Right hindlimb (tissue), 1 donor: ENCODE measurements at regions not wholly inside any gene's neighbourhood (a gene's known extent, or its start where the extent isn't known, plus 50 kb on each side); places are given as distances from the start of the nearest gene placed in this dataset.
"Not testable (repeated sequence)": the region's sequence is repeated elsewhere in the genome, so short reads cannot be mapped to it uniquely, and the experiment has no call there.

Source experiments
- DNase-seq: peaks from one replicate; pipeline ENCODE4 v3.0.0-alpha.2; 2018

GRCh38 chr2:220374282-220374681, 746.9 kb downstream of the SLC4A3 start:
- DNase-seq: no peak

- DNase-seq: no peak
Measured at GRCh38 chr2:220377482-220378155, 750.2 kb downstream of the SLC4A3 start.

- DNase-seq: not testable (repeated sequence)
Measured at GRCh38 chr2:220387758-220388157, 760.3 kb downstream of the SLC4A3 start.

- no peak for DNase-seq
Measured at GRCh38 chr2:220393711-220394110, 766.3 kb downstream of the SLC4A3 start.

GRCh38 chr2:220394433-220394832, 767.0 kb downstream of the SLC4A3 start:
- DNase-seq: no peak

GRCh38 chr2:220396287-220396686, 768.9 kb downstream of the SLC4A3 start:
- DNase-seq: no peak

- DNase-seq: no peak
Measured at GRCh38 chr2:220410296-220410695, 782.9 kb downstream of the SLC4A3 start.

GRCh38 chr2:220417503-220417902, 790.1 kb downstream of the SLC4A3 start:
- no peak for DNase-seq

GRCh38 chr2:220419647-220420046, 792.2 kb downstream of the SLC4A3 start:
- DNase-seq: no peak

- no peak for DNase-seq
Measured at GRCh38 chr2:220420820-220421219, 793.4 kb downstream of the SLC4A3 start.

GRCh38 chr2:220422676-220423075, 795.2 kb downstream of the SLC4A3 start:
- no peak for DNase-seq

GRCh38 chr2:220424561-220424960, 797.1 kb downstream of the SLC4A3 start:
- no peak for DNase-seq

- no peak for DNase-seq
Measured at GRCh38 chr2:220432645-220433044, 805.2 kb downstream of the SLC4A3 start.

- DNase-seq: no peak
Measured at GRCh38 chr2:220433131-220433530, 805.7 kb downstream of the SLC4A3 start.

GRCh38 chr2:220434385-220434784, 807.0 kb downstream of the SLC4A3 start:
- DNase-seq: no peak

- no peak for DNase-seq
Measured at GRCh38 chr2:220437938-220438337, 810.5 kb downstream of the SLC4A3 start.

- no peak for DNase-seq
Measured at GRCh38 chr2:220440731-220441130, 813.3 kb downstream of the SLC4A3 start.

GRCh38 chr2:220441404-220441803, 814.0 kb downstream of the SLC4A3 start:
- no peak for DNase-seq

- DNase-seq: no peak
Measured at GRCh38 chr2:220442012-220442411, 814.6 kb downstream of the SLC4A3 start.

GRCh38 chr2:220445429-220446105, 818.1 kb downstream of the SLC4A3 start:
- no peak for DNase-seq

- DNase-seq: no peak
Measured at GRCh38 chr2:220446106-220446712, 818.8 kb downstream of the SLC4A3 start.

GRCh38 chr2:220450846-220451245, 823.4 kb downstream of the SLC4A3 start:
- DNase-seq: no peak

- no peak for DNase-seq
Measured at GRCh38 chr2:220451438-220451837, 824.0 kb downstream of the SLC4A3 start.

GRCh38 chr2:220452561-220452960, 825.1 kb downstream of the SLC4A3 start:
- no peak for DNase-seq
